ENCODE measurements at regions not wholly inside any gene's neighbourhood (a gene's known extent, or its start where the extent isn't known, plus 50 kb on each side); places are given as distances from the start of the nearest gene placed in this dataset.

DNA sequence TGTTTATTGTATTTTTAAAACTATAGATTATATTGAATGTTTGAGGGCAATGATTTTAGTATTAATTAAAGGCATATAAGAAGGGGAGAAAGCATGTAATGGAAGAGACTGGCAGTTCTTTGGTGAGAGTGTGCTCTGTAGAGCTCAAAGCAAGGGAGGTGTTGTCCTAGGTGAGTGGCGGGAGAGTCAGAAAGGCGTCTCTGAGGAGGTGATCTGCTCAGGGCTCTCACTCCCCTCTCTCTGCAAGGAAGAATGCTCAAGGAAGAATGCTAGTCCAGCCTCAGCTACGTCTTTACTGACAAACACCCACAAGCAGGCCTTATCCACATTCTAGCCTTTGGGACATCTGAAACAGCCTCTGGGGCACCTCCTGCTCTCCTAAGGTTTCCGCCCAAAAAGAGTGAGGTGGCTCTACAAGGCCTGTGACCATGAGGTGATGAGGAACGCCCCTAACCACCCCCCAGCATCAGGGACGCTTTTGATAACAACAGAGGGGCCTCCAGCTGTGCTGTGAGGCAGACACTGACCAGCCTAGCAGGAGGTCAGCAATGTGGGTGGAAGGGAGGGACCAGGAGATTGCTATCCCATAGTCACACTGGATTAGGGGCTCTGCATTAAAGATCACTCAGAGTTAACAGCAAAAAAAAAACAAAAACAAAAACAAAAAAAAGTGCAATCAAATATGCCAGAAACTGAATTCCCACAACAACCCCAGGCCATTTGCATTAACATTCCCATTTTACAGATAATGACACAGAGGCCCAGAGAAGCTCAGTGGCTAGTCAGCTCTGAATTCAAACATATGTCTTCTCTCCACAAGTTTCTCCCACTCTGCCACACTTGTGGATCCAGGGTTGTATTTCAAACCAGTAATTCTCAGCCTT is 202.2 kb upstream of the CTNNB1 start:
- TF ChIP-seq, protein P1, sequence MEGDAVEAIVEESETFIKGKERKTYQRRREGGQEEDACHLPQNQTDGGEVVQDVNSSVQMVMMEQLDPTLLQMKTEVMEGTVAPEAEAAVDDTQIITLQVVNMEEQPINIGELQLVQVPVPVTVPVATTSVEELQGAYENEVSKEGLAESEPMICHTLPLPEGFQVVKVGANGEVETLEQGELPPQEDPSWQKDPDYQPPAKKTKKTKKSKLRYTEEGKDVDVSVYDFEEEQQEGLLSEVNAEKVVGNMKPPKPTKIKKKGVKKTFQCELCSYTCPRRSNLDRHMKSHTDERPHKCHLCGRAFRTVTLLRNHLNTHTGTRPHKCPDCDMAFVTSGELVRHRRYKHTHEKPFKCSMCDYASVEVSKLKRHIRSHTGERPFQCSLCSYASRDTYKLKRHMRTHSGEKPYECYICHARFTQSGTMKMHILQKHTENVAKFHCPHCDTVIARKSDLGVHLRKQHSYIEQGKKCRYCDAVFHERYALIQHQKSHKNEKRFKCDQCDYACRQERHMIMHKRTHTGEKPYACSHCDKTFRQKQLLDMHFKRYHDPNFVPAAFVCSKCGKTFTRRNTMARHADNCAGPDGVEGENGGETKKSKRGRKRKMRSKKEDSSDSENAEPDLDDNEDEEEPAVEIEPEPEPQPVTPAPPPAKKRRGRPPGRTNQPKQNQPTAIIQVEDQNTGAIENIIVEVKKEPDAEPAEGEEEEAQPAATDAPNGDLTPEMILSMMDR (IDR thresholded peaks at IDR 0.05 in 4 of 5, conservative IDR thresholded peaks at IDR 0.05 in 1 of 5), result no peak
- no peak for TF ChIP-seq POLR2A (IDR thresholded peaks at IDR 0.05)
